Fibroblast of villous mesenchyme (primary cell): ENCODE measurements at regions not wholly inside any gene's neighbourhood (a gene's known extent, or its start where the extent isn't known, plus 50 kb on each side); places are given as distances from the start of the nearest gene placed in this dataset.

Experiments used
- DNase-seq: peaks from one replicate; pipeline ENCODE4 v3.0.0-alpha.2; 2010; ENCODE audit warnings: low read depth
- H3K4me3 ChIP-seq: 2 replicates; pipeline ENCODE4 v1.5.1; 2011; ENCODE audit warnings: low read depth, mild to moderate bottlenecking, low read length
- TF ChIP-seq, protein P1 (sequence below): IDR thresholded peaks from 2 replicates; pipeline ENCODE4 v1.5.1; 2012; ENCODE audit warnings: low read depth, mild to moderate bottlenecking, low read length; ENCODE audit not compliant: insufficient read depth

DNA sequence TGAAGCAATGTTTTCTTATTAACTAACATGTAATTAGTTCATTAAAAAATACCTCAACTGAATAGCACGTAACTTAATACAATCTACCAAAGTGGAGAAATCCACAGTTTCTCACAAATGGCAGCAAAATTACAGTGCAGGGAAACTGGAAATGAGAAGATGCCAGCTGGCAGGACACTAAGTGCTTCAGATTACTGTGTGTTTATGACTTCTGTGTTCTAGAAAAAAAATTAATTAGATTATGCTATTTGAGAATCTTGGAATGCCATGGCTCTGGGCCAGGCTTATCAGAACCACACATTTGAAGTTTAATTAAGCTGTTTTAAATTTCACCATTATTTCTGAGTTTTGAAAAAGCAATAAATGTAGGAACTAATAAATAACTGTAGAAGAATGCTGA, 357.6 kb downstream of the TGFB2 start:
- TF ChIP-seq, protein P1, sequence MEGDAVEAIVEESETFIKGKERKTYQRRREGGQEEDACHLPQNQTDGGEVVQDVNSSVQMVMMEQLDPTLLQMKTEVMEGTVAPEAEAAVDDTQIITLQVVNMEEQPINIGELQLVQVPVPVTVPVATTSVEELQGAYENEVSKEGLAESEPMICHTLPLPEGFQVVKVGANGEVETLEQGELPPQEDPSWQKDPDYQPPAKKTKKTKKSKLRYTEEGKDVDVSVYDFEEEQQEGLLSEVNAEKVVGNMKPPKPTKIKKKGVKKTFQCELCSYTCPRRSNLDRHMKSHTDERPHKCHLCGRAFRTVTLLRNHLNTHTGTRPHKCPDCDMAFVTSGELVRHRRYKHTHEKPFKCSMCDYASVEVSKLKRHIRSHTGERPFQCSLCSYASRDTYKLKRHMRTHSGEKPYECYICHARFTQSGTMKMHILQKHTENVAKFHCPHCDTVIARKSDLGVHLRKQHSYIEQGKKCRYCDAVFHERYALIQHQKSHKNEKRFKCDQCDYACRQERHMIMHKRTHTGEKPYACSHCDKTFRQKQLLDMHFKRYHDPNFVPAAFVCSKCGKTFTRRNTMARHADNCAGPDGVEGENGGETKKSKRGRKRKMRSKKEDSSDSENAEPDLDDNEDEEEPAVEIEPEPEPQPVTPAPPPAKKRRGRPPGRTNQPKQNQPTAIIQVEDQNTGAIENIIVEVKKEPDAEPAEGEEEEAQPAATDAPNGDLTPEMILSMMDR, result no peak
- no peak overlapping the region for H3K4me3 ChIP-seq
- DNase-seq, result no peak

DNA sequence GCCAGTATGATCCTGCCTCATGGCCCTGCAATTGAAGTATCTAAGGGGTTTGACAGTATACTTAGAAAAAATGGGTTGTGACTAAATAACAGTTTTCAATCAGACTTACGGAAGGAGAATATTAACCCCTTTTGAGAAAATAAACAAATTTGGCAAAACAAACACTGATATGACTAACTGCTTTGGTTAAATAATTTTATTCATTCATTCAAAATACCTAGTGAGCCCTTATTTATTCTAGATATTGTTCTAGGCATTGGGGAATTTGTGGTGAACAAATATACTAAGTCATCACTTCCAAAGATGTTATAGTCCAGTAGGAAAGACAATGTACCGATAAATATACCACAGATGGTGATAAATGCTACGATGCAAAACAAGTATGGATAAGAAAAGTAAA, 358.7 kb downstream of the TGFB2 start:
- no peak overlapping the region for H3K4me3 ChIP-seq
- no peak for DNase-seq
- TF ChIP-seq, protein P1, result no peak

DNA sequence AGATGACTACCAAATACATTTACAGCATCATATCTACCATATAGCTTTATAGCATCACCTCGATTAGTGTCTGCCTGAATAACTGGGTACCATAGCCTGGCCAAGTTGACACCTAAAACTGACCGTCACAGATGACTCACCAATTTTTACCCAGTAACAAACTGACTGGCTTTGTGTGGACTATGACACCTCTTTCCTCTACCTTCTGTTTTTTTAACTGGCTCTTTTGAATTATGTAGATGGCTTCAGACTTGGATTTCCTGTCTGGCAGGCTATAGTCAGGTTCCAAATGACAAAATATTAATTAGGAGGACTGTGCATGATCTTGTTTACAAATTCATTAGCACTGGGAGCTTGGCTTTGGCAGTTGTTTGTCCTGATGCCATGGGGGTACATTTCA, 360.3 kb downstream of the TGFB2 start:
- H3K4me3 ChIP-seq, result no peak overlapping the region
- no peak for DNase-seq
- TF ChIP-seq, protein P1, result no peak

DNA sequence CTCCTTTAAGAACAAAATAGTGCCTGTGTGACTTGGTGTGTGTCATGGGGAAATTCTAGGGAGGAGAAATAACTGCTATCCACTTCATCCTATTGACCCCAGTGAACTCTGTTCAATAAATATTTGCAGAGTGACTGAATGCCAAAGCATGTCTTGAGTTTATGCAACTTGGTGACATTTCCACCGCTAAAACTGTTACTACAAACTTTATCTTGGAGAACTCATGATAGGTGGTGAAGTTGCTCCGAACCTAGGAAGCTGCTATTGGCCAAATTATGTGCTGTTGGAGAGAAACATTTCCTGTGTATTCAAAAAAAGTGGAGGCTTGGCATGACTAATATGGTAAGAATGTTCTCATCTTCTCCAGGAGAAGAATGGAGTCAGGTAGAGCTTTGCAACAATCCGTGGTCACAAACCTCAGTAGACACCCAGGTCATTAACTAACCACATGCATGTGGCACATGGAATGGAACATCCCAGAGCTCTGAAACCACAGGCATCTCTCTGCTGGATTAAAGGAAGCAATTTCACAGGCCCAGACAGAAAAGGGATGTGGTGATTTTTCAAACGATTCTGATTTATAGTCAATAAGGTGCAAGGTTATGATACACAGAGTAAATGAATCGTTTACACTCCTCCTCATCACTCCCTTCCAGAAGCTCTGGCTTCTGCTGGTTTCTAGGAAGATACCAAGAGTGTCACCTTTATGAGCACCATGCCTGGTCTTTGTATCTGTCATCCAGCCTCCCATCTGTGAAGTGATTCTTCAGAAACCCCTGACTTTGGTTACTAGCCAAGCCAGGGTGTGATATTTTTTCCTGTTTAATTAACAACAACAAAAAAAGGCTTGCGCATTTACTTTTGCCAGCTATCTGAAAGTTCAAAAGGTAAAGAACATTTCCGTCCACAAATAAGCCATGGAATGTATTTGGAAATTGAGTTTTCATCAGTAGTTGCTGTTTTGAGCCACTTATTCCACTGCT, 361.1 kb downstream of the TGFB2 start:
- TF ChIP-seq, protein P1, result no peak
- DNase-seq, result peak; percentile 98
- H3K4me3 ChIP-seq, result no peak overlapping the region

DNA sequence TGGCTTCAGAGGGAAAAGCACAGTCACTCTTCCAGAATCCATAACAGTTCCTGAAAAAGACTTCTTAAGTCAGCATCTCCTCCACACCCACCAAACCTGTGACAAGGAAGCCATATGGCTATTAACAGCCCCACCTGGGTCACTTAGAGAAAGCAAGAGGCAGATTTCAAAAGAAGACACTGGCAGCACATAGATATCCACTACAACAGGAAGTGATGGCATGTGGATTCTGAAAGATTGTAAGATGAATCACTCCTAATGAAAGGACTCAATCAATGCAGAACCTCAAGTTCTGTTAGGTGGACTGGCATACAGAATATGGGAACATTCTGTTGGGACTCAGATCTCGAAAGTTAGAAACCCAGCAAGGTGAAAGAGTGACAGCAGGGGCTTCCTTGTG, 365.9 kb downstream of the TGFB2 start:
- TF ChIP-seq, protein P1, result no peak
- peak; percentile 71 for DNase-seq
- H3K4me3 ChIP-seq, result no peak overlapping the region

DNA sequence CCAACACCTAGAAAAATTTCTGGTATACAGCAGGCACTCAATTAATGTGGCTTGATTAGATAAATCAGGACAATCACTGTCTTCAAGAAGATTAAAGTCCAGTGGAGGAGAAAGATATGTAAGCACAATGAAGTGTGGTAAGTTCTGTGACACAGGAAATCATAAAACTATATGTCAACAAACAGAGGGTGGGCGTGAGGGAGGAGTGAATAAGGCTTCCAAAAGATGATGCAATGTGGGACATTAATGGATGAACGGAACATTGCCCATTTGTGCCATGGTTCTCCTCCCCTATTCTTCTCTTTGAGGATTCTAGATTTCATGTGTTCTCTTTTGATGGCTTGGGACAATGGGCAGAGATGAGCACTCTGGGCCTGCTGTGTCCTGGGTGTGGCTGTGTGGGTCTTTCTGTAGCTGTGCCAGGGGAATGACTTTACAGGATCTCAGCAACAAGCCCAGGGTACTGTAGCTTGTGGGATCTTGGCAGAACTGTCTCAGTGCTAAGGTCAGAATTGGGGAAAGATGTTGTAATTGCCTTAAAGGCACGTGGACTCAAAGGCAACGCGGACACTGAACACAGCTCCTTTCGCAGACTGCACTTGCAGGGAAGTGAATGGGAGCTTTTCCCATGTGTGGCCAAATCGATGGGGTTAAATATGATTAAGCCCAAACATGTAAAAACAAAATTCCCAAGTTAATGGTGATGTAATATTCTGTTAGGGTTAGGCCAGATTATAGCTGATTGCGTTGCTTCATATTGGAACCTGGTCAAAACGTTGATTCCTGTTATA, 366.9 kb downstream of the TGFB2 start:
- H3K4me3 ChIP-seq, result no peak overlapping the region
- TF ChIP-seq, protein P1, result no peak
- DNase-seq, result peak; percentile 77
